Common myeloid progenitor, CD34-positive (primary cell): ENCODE measurements at regions not wholly inside any gene's neighbourhood (a gene's known extent, or its start where the extent isn't known, plus 50 kb on each side); places are given as distances from the start of the nearest gene placed in this dataset.
"Not testable (repeated sequence)": the region's sequence is repeated elsewhere in the genome, so short reads cannot be mapped to it uniquely, and the experiment has no call there.

Experiments used
- CTCF ChIA-PET: fragments of 350-600 bp; sonication (Branson Sonifier 250); formaldehyde crosslinking; loops from one replicate; lab custom pipeline; 2021; ENCODE audit warnings: antibody characterized with exemption; lab: Charles Lee
- POLR2A ChIA-PET: fragments of 350-600 bp; sonication (Branson Sonifier 250); formaldehyde crosslinking; loops from one replicate; lab custom pipeline; 2021; ENCODE audit warnings: antibody characterized with exemption; lab: Charles Lee
- DNase-seq, 3 donors: peaks; one replicate each; pipeline versions ENCODE4 v3.0.0 to v3.0.0-alpha.2; 2013
- H3K27ac ChIP-seq, 2 experiments: 1 replicate in 1 of 2; 2 replicates in 1 of 2; pipeline ENCODE4 v1.7.0; 2013; ENCODE audit warnings: inconsistent platforms in 2 of 2, low read length in 2 of 2, mild to moderate bottlenecking in 2 of 2, low read depth in 1 of 2, moderate library complexity in 1 of 2; ENCODE audit not compliant: severe bottlenecking in 2 of 2, insufficient read depth in 1 of 2, poor library complexity in 1 of 2
- H3K27me3 ChIP-seq, 5 experiments: replicated peaks in 2 of 5; 1 replicate in 3 of 5; 2 replicates in 2 of 5; pipeline versions ENCODE4 v1.6.1 to v1.7.0; 2013; ENCODE audit warnings: low read length in 4 of 5, mild to moderate bottlenecking in 2 of 5, moderate library complexity in 2 of 5, inconsistent platforms in 1 of 5; ENCODE audit not compliant: insufficient read depth in 5 of 5, control insufficient read depth in 4 of 5
- H3K36me3 ChIP-seq, 4 experiments: 1 replicate in 2 of 4; 2 replicates in 2 of 4; pipeline versions ENCODE4 v1.6.1 to v1.7.0; 2013; ENCODE audit warnings: low read length in 3 of 4, control low read depth in 1 of 4, mild to moderate bottlenecking in 1 of 4; ENCODE audit not compliant: control insufficient read depth in 4 of 4, insufficient read depth in 4 of 4
- H3K4me1 ChIP-seq, 4 experiments: 1 replicate in 3 of 4; 2 replicates in 1 of 4; pipeline versions ENCODE4 v1.6.1 to v1.7.1; 2013; ENCODE audit warnings: low read length in 3 of 4, mild to moderate bottlenecking in 3 of 4, control low read depth in 1 of 4, inconsistent platforms in 1 of 4, moderate library complexity in 1 of 4; ENCODE audit not compliant: control insufficient read depth in 4 of 4, insufficient read depth in 4 of 4; ENCODE audit errors: control extremely low read depth in 1 of 4
- H3K4me3 ChIP-seq, 7 experiments: 1 replicate in 4 of 7; 2 replicates in 3 of 7; pipeline versions ENCODE4 v1.5.1 to v1.7.0; 2013; ENCODE audit warnings: mild to moderate bottlenecking in 7 of 7, low read length in 6 of 7, moderate library complexity in 6 of 7, inconsistent platforms in 2 of 7, low read depth in 2 of 7, control low read depth in 1 of 7; ENCODE audit not compliant: insufficient read depth in 4 of 7, control insufficient read depth in 1 of 7; ENCODE audit errors: extremely low read depth in 1 of 7
- H3K9me3 ChIP-seq, 5 experiments: 1 replicate in 4 of 5; 2 replicates in 1 of 5; pipeline versions ENCODE4 v1.6.1 to v1.7.1; 2013; ENCODE audit warnings: low read length in 4 of 5, mild to moderate bottlenecking in 2 of 5, inconsistent platforms in 1 of 5, low read depth in 1 of 5, moderate library complexity in 1 of 5; ENCODE audit not compliant: control insufficient read depth in 4 of 5, insufficient read depth in 2 of 5; ENCODE audit errors: control extremely low read depth in 1 of 5
- WGBS: methylation state at CpG from one replicate; pipeline ENCODE4 v1.1.5; 2013; ENCODE audit not compliant: insufficient coverage; 5-methylcytosine and 5-hydroxymethylcytosine counted together

GRCh38 chr14:84929834-84930233 lies 600.1 kb upstream of the FLRT2 start:
- no peak overlapping the region for H3K4me3 ChIP-seq
- DNase-seq: no peak
- H3K4me1 ChIP-seq: no peaks in the 10 kb centered on the region
- POLR2A ChIA-PET: no interaction called here
- no peaks in the 10 kb centered on the region for H3K36me3 ChIP-seq
- CTCF ChIA-PET: no interaction called here
- no peak overlapping the region for H3K27ac ChIP-seq
- 50% methylated on average over 1 of the region's 2 CpGs for WGBS
- H3K27me3 ChIP-seq: peaks cover 0 to 4% (median 0%) of the 10 kb centered on the region in 5 experiments
- H3K9me3 ChIP-seq: no peaks in the 10 kb centered on the region

DNA sequence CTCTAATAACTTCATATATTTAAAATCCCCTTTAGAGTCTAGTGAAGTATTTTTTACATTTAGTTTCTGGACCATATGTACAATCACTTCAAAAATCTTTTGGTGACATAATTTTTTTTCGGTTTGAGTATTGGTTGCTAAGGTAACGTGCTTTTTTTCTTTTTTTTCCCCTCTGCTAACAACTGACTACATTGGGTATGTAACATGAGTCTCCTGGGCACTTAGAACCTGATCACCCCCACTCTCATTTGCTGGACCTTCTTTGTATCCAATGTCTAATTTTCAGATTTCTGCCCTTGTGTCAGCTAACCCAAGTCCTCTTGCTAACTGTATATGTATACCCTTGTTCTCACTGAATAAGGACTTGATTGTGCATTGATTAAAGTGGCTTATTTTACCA lies 592.9 kb upstream of the FLRT2 start:
- ChIA-PET POLR2A (no interaction called here), CTCF (no interaction called here)
- WGBS: 83% methylated on average over 1 of the region's 2 CpGs
- Histone ChIP-seq H3K27me3 (peaks cover 0 to 2% (median 0%) of the 10 kb centered on the region in 5 experiments), H3K9me3 (no peaks in the 10 kb centered on the region), H3K4me3 (no peak overlapping the region), H3K27ac (no peak overlapping the region), H3K4me1 (no peaks in the 10 kb centered on the region), H3K36me3 (no peaks in the 10 kb centered on the region)
- DNase-seq: no peak

DNA sequence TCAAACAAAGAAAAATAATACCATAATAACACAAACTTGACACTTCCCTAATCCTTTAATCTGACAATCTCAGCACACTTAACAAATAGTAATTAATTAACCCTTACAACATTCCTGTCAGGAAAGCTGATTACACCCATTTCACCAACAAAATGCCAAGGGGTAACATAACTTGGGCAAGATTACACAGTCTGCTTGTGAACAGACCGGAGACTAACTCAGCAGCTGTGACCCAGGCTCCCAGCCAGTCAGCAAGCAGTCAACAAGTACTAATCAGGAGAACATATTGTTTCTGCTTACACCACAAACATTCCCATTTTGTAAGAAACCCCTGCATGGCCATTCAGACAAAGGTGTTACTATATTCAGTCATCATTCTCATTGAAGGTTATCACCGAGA lies 592.5 kb upstream of the FLRT2 start:
- Histone ChIP-seq H3K27me3 (no peaks in the 10 kb centered on the region), H3K4me1 (no peaks in the 10 kb centered on the region), H3K27ac (no peak overlapping the region), H3K9me3 (no peaks in the 10 kb centered on the region), H3K36me3 (no peaks in the 10 kb centered on the region), H3K4me3 (no peak overlapping the region)
- no peak for DNase-seq
- ChIA-PET CTCF (no interaction called here), POLR2A (no interaction called here)
- 100% methylated on average over 2 of the region's 2 CpGs for WGBS

GRCh38 chr14:84944901-84945300 lies 585.0 kb upstream of the FLRT2 start:
- H3K27ac ChIP-seq, CTCF ChIA-PET, H3K9me3 ChIP-seq, DNase-seq, H3K4me3 ChIP-seq, H3K27me3 ChIP-seq, H3K36me3 ChIP-seq, H3K4me1 ChIP-seq, POLR2A ChIA-PET: not testable (repeated sequence)
- 50% methylated on average over 2 of the region's 6 CpGs for WGBS

DNA sequence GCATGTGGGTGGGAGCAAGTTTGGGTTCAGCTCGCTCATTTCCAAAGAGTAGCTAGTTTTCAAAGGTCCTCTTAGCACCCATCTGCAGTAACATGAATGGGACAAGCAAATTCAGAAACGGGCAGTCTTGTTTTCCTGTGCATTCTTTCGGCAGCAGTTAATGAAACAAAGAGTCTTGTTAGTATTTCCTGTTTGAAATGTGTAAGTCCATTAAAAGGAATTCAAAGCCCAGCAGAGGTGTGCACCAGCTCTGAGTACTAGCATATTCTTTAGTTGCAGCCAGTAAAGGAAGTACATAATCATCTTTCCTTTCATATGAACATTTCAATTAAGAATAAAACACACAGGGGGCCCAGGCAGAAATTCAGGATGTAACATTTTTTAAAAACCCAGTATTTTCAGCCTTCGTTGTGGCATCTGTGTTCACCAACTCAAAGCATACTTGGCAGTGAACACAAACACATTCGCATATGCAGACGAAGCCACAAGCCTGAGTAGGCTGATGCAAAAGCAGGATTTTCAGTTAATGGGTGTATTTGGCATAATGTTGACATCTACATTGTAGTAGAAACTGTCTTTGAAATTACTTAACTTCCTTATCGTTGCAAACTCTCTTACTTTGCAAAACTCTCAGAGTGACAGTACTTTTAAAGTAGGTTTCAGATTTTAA lies 570.0 kb upstream of the FLRT2 start:
- WGBS: 90% methylated on average over 4 of the region's 7 CpGs
- Histone ChIP-seq H3K27ac (no peak overlapping the region), H3K4me1 (no peaks in the 10 kb centered on the region), H3K36me3 (no peaks in the 10 kb centered on the region), H3K4me3 (no peak overlapping the region), H3K9me3 (no peaks in the 10 kb centered on the region), H3K27me3 (no peaks in the 10 kb centered on the region)
- no peak for DNase-seq
- POLR2A ChIA-PET: no interaction called here
- CTCF ChIA-PET: no interaction called here

GRCh38 chr14:84961637-84962036 lies 568.3 kb upstream of the FLRT2 start:
- ChIA-PET POLR2A (no interaction called here), CTCF (no interaction called here)
- no peak overlapping the region for H3K27ac ChIP-seq
- H3K9me3 ChIP-seq: no peaks in the 10 kb centered on the region
- no peak overlapping the region for H3K4me3 ChIP-seq
- H3K4me1 ChIP-seq: no peaks in the 10 kb centered on the region
- H3K27me3 ChIP-seq: no peaks in the 10 kb centered on the region
- no peaks in the 10 kb centered on the region for H3K36me3 ChIP-seq
- 100% methylated on average over 1 of the region's 2 CpGs for WGBS
- no peak for DNase-seq

- Histone ChIP-seq H3K9me3 (no peaks in the 10 kb centered on the region), H3K36me3 (no peaks in the 10 kb centered on the region), H3K27ac (no peak overlapping the region), H3K27me3 (no peaks in the 10 kb centered on the region), H3K4me3 (no peak overlapping the region), H3K4me1 (no peaks in the 10 kb centered on the region)
- WGBS: 98% methylated on average over 4 of the region's 5 CpGs
- no peak for DNase-seq
- ChIA-PET POLR2A (no interaction called here), CTCF (no interaction called here)
These were observed 566.4 kb upstream of the FLRT2 start for GRCh38 chr14:84963518-84963917.
